ENCODE measurements at regions not wholly inside any gene's neighbourhood (a gene's known extent, or its start where the extent isn't known, plus 50 kb on each side); places are given as distances from the start of the nearest gene placed in this dataset.

- no peak for TF ChIP-seq ZNF114 (CRISPR knock-in tag; IDR thresholded peaks at IDR 0.05)
- no peak for TF ChIP-seq NANOG (IDR thresholded peaks at IDR 0.05; ENCODE audit: borderline replicate concordance)
- TF ChIP-seq EZH2 (IDR thresholded peaks at IDR 0.05; ENCODE audit: low read depth, unreplicated experiment): no peak
- TF ChIP-seq ZNF462 (CRISPR knock-in tag; IDR thresholded peaks at IDR 0.05): no peak
These were observed 103.8 kb upstream of the PDE1A start (continued) for GRCh38 chr2:182530636-182531035.

- H3K36me3 Mint-ChIP-seq (ENCODE audit: low read depth): no peaks in the 10 kb centered on the region
- H3K9me2 ChIP-seq (ENCODE audit: insufficient read depth): no peaks in the 10 kb centered on the region
- no peaks in the 10 kb centered on the region for H3K4me1 Mint-ChIP-seq
- H3K27me3 ChIP-seq (ENCODE audit: insufficient read depth): no peaks in the 10 kb centered on the region
- H3K27ac Mint-ChIP-seq: no peak overlapping the region
- H3K4me3 Mint-ChIP-seq: no peak overlapping the region
- H3K27ac ChIP-seq (ENCODE audit: low read depth): no peak overlapping the region
- no peak overlapping the region for H2AFZ ChIP-seq
- H3K4me2 ChIP-seq: no peak overlapping the region
- no peaks in the 10 kb centered on the region for H3K9me3 Mint-ChIP-seq
- H4K20me1 ChIP-seq (replicated peaks; ENCODE audit: insufficient read depth): no peaks in the 10 kb centered on the region
- no peaks in the 10 kb centered on the region for H3K36me3 ChIP-seq (ENCODE audit: insufficient read depth)
- no peak for DNase-seq (ENCODE audit: low spot score)
- H3K79me2 ChIP-seq (replicated peaks; ENCODE audit: insufficient read depth): no peaks in the 10 kb centered on the region
- H3K27me3 Mint-ChIP-seq (ENCODE audit: insufficient read depth, low read depth, poor library complexity): no peaks in the 10 kb centered on the region
- no peaks in the 10 kb centered on the region for H3K4me1 ChIP-seq (ENCODE audit: insufficient read depth)
- H3K4me3 ChIP-seq: no peak overlapping the region
- ATAC-seq: no peak
- no peaks in the 10 kb centered on the region for H3F3A ChIP-seq (replicated peaks; ENCODE audit: low read depth)
- no peak for TF ChIP-seq POLR2AphosphoS5 (IDR thresholded peaks at IDR 0.05; ENCODE audit: low read depth)
- TF ChIP-seq NANOG (IDR thresholded peaks at IDR 0.05; ENCODE audit: borderline replicate concordance): no peak
- TF ChIP-seq STAT1 (IDR thresholded peaks at IDR 0.05; ENCODE audit: unreplicated experiment): no peak
- no peak for TF ChIP-seq REST (IDR thresholded peaks at IDR 0.05; ENCODE audit: unreplicated experiment)
- TF ChIP-seq EZH2phosphoT487 (IDR thresholded peaks at IDR 0.05; ENCODE audit: unreplicated experiment): no peak
- no peak for TF ChIP-seq ETS1 (IDR thresholded peaks at IDR 0.05)
- no peak for TF ChIP-seq ZNF114 (CRISPR knock-in tag; IDR thresholded peaks at IDR 0.05)
- TF ChIP-seq CREB1 (CRISPR knock-in tag; IDR thresholded peaks at IDR 0.05; ENCODE audit: low read depth): no peak
These were observed 113.4 kb upstream of the PDE1A start for GRCh38 chr2:182540252-182540651.
